ENCODE measurements at regions not wholly inside any gene's neighbourhood (a gene's known extent, or its start where the extent isn't known, plus 50 kb on each side); places are given as distances from the start of the nearest gene placed in this dataset.
"Not testable (repeated sequence)": the region's sequence is repeated elsewhere in the genome, so short reads cannot be mapped to it uniquely, and the experiment has no call there.

GRCh38 chr3:839981-840380 is 252.8 kb upstream of the CNTN6 start:
- no peak for DNase-seq

- DNase-seq: no peak
Measured at GRCh38 chr3:851098-851790, 241.6 kb upstream of the CNTN6 start.

- DNase-seq: no peak
Measured at GRCh38 chr3:852033-852432, 240.8 kb upstream of the CNTN6 start.

GRCh38 chr3:853489-853888 is 239.3 kb upstream of the CNTN6 start:
- DNase-seq: no peak

GRCh38 chr3:859135-859534 is 233.7 kb upstream of the CNTN6 start:
- DNase-seq: no peak

- no peak for DNase-seq
Measured at GRCh38 chr3:861721-862120, 231.1 kb upstream of the CNTN6 start.

GRCh38 chr3:869269-869668 is 223.6 kb upstream of the CNTN6 start:
- no peak for DNase-seq

GRCh38 chr3:869734-870133 is 223.1 kb upstream of the CNTN6 start:
- DNase-seq: no peak

- no peak for DNase-seq
Measured at GRCh38 chr3:871651-872050, 221.2 kb upstream of the CNTN6 start.

GRCh38 chr3:877001-877400 is 215.8 kb upstream of the CNTN6 start:
- DNase-seq: no peak

- DNase-seq: no peak
Measured at GRCh38 chr3:878746-879145, 214.1 kb upstream of the CNTN6 start.

GRCh38 chr3:880371-880770 is 212.5 kb upstream of the CNTN6 start:
- DNase-seq: no peak

- no peak for DNase-seq
Measured at GRCh38 chr3:882533-882932, 210.3 kb upstream of the CNTN6 start.

- no peak for DNase-seq
Measured at GRCh38 chr3:901953-902778, 190.7 kb upstream of the CNTN6 start.

- no peak for DNase-seq
Measured at GRCh38 chr3:905217-905616, 187.6 kb upstream of the CNTN6 start.

- DNase-seq: no peak
Measured at GRCh38 chr3:906739-907138, 186.1 kb upstream of the CNTN6 start.

GRCh38 chr3:908839-909238 is 184.0 kb upstream of the CNTN6 start:
- no peak for DNase-seq

GRCh38 chr3:912717-913116 is 180.1 kb upstream of the CNTN6 start:
- not testable (repeated sequence) for DNase-seq

GRCh38 chr3:923161-923910 is 169.5 kb upstream of the CNTN6 start:
- DNase-seq: no peak

GRCh38 chr3:930866-931265 is 162.0 kb upstream of the CNTN6 start:
- DNase-seq: no peak

GRCh38 chr3:933326-933725 is 159.5 kb upstream of the CNTN6 start:
- DNase-seq: no peak

GRCh38 chr3:944786-945185 is 148.0 kb upstream of the CNTN6 start:
- no peak for DNase-seq

- no peak for DNase-seq
Measured at GRCh38 chr3:945738-946137, 147.1 kb upstream of the CNTN6 start.

GRCh38 chr3:952906-953305 is 139.9 kb upstream of the CNTN6 start:
- no peak for DNase-seq
